NCI-H748 (cell line): ENCODE measurements at regions not wholly inside any gene's neighbourhood (a gene's known extent, or its start where the extent isn't known, plus 50 kb on each side); places are given as distances from the start of the nearest gene placed in this dataset.
"Not testable (repeated sequence)": the region's sequence is repeated elsewhere in the genome, so short reads cannot be mapped to it uniquely, and the experiment has no call there.

Experiments used
- DNase-seq: peaks from one replicate; lab custom pipeline; 2025; ENCODE audit not compliant: unreplicated experiment; lab: John Stamatoyannopoulos, UW

- no peak for DNase-seq
These were observed 709.8 kb downstream of the PCDH17 start for GRCh38 chr13:58341318-58341717.

DNA sequence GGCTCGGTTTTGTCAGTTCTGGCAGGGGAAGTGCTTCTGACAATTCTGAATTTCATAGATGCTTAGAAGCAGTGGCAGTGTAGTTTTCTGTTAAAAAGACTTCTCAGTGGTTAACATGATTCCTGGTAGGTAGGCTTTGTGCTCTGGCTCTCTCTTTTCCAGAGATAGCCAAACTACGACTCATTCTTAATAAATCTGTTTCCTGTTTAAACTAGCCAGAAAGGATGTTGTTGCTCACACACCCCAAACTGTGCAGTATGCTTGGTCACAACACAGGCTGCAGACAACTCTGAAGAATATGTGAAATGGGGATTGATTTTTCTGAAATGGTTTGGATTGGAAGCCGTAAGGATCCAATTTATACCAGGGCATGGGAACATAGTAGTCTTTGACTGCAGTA is 711.5 kb downstream of the PCDH17 start:
- no peak for DNase-seq

DNA sequence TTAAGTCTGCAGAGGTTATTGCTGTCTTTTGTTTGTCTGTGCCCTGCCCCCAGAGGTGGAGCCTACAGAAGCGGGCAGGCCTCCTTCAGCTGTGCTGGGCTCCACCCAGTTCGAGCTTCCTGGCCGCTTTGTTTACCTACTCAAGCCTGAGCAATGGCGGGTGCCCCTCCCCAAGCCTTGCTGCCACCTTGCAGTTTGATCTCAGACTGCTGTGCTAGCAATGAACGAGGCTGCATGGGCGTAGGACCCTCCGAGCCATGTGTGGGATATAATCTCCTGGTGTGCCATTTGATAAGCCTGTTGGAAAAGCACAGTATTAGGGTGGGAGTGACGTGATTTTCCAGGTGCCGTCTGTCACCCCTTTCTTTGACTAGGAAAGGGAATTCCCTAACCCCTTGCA is 720.6 kb downstream of the PCDH17 start:
- not testable (repeated sequence) for DNase-seq

DNA sequence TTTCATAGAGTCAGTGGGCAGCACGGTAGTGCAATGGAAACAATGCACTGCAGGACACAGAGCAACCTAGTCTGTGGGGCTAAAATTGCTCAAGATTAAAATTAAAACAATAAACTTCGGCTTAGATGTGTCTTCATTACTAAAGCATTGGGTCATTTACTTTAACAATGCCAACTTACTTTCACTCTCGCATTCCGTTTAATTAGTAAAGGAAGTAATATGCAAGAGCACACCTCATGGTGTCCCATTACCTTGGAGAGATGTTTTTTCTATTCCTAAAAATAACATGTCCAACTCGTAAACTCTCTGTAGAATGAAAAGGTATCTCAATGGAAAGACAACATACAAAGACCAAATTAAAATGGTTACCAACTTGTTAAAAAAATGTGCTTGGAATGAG is 738.4 kb downstream of the PCDH17 start:
- no peak for DNase-seq

GRCh38 chr13:58376349-58376748 is 744.8 kb downstream of the PCDH17 start:
- no peak for DNase-seq

DNA sequence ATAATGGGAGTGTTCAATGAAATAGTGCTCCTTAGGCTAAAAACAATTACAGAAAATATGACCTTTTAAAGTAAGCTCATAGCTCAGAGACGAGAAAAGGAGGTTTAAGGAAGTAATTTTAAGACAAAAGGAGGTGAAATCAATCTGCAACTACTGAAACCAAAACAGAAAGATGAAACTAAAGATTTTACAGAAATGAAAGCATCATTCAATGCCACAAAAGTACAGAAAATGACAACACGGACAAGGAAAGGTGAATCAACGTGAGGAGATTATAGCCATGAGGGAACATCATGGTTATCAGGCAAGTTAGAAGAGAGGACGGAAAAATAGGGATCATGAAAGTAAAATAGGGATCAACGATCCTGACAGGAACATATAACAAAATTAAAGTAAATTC is 745.2 kb downstream of the PCDH17 start:
- DNase-seq = no peak

DNA sequence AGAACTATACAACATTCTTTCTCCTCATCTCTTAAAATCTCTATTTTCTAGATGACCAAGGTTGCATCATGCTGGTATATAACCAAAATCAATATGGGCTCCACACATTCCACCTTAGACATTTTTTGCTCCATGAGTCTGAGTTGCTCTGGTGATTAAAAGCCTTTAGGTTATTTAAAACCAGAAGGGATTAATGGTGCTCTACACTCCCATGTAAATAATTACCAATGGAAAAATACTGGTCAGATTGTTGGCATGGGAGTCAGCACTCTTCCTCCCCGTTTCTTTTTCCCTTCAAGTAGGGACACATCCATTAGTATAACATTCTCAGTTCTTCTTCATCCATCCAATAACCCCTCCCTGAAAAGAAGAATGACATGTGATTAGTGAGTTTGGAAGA is 747.7 kb downstream of the PCDH17 start:
- DNase-seq = no peak

DNA sequence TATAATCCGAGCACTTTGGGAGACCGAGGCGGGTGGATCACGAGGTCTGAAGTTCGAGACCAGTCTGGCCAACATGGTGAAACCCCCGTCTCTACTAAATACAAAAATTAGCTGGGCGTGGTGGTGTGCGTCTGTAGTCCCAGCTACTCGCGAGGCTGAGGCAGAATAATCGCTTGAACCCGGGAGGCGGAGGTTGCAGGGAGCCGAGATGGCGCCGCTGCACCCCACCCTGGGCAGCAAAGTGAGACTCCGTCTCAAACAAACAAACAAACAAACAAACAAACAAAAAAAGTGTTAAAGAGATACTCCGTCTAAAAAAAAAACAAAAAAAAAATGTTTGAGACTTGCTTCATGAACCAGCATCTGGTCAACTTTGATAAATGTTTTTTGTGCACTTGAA is 753.8 kb downstream of the PCDH17 start:
- not testable (repeated sequence) for DNase-seq

GRCh38 chr13:58397596-58398387 is 766.2 kb downstream of the PCDH17 start:
- DNase-seq = no peak

GRCh38 chr13:58399263-58399662 is 767.7 kb downstream of the PCDH17 start:
- no peak for DNase-seq

GRCh38 chr13:58406545-58406944 is 775.0 kb downstream of the PCDH17 start:
- no peak for DNase-seq

- no peak for DNase-seq
These were observed 798.4 kb downstream of the PCDH17 start for GRCh38 chr13:58429917-58430316.

- no peak for DNase-seq
These were observed 803.4 kb downstream of the PCDH17 start for GRCh38 chr13:58434943-58435342.

- DNase-seq = no peak
These were observed 805.9 kb downstream of the PCDH17 start for GRCh38 chr13:58437427-58437826.

DNA sequence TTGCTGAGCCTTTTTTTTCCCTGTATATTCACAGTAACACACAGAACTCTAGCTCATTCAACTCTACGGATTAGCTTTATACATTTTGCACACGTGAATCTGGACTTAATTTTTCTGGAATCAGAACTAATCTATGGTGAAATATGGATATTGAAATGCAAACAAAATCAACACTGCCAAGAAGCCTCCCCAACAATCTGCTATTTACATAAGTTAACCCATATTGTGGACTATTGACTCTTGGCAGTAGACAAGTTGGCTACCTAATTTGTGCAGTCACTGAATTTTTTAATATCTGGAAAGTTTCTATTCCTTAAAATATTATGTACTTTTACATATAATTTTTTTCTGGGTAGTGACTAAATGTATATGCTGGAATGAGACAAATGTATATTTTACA is 815.4 kb downstream of the PCDH17 start:
- no peak for DNase-seq

- DNase-seq = no peak
These were observed 820.6 kb downstream of the PCDH17 start for GRCh38 chr13:58452123-58452623.

DNA sequence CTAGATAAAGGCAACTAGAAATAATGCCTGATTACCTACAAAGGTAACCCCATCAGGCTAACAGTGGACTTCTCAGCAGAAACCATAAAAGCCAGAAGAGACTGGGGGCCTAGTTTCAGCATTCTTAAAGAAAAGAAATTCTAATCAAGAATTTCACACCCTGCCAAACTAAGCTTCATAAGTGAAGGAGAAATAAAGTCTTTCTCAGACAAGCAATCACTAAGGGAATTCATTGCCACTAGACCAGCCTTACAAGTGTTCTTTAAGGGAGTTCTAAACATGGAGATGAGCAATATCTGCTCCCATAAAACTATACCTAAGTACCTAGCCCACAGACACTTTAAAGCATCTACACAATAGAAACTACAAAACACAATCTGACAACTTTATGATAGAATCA is 823.5 kb downstream of the PCDH17 start:
- no peak for DNase-seq

DNA sequence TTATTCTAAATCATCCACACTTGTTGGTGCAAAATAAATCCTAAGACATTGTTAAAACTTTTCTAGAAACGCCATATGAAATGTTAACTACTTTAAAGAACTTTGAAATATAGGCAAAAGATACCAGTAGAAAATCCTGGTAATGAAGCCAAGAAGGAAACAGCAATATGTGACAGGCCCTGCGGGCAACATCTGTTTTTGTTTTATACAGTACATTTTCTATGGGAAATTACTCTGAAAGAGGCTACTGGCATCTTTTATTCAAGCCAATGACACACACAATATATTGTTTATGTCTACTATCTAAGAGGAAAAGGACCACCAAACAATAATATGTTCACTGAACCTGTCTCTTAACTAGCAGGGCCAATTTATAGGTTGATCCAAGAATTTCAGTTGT is 829.7 kb downstream of the PCDH17 start:
- DNase-seq = no peak

DNA sequence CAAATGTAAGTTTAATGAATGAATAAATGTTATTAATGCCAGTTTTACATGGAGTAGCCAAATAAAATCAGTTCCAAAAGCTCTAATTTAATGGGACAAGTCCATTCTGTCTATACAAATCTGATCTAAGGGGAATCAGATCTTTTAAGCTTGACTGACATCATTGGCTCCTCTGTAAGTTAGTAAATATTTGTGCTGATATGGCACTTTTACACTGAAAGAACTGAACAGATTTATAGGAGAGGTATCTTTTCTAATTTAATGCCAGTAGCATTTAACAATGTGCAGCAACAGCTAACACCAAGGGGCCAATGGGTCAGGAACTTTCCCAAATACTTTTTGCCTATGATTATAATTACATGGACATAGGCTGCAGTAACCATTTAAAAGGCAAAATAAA is 832.3 kb downstream of the PCDH17 start:
- no peak for DNase-seq

GRCh38 chr13:58467176-58467575 is 835.6 kb downstream of the PCDH17 start:
- no peak for DNase-seq

DNA sequence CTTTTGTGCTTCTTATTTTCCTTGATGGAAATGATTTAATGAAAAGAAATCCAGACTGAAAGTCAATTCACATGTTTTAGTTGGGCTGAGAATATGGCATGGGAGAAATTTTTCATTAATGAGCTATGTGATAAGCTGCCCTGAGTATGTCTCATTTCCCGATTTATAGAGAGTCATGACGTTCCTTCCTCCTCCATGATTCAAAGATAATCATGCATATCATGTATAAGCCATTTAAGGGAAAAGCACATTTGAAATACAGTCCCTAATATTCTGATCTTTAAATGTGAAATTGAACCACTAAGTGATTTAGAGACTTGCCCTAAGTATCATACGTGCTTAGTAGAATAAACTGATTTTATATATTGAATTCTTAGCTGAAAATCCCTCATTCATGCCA is 840.9 kb downstream of the PCDH17 start:
- DNase-seq = no peak

DNA sequence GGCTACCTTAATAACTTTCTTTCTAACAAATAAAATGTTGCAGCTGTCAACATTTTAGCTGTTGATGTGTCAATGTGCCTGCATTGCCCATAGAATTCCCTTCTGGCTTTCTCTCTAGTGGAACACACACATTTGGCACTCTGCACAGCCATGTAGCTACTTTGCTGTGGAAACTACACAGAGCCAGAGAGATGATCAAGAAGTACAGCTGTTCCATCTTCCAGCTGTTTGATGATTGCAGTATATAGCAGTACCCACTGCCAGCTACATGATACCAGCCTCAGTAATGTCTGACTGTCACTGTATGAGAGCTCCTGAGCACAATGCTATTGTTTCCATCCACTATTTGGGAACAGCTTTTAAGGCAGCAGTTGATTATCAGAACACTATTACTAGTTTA is 843.0 kb downstream of the PCDH17 start:
- DNase-seq = no peak
